ENCODE measurements at regions not wholly inside any gene's neighbourhood (a gene's known extent, or its start where the extent isn't known, plus 50 kb on each side); places are given as distances from the start of the nearest gene placed in this dataset.

GRCh38 chr6:150547502-150548222, 52.0 kb upstream of the PLEKHG1 start:
- no peak for DNase-seq
- no peak overlapping the region for H3K4me3 Mint-ChIP-seq

GRCh38 chr6:150548330-150548729, 51.4 kb upstream of the PLEKHG1 start:
- peaks cover 34% of the 10 kb centered on the region for H3K27me3 Mint-ChIP-seq (ENCODE audit: low read depth)
- H3K36me3 Mint-ChIP-seq (ENCODE audit: insufficient read depth in 2 of 2), result no peaks in the 10 kb centered on the region
- peaks cover 0 to 2% of the 10 kb centered on the region in 2 donors for H3K9me3 Mint-ChIP-seq
- DNase-seq (no peak), ATAC-seq (replicated peaks in 1 of 2) (no peak)
- H3K4me3 Mint-ChIP-seq, result no peak overlapping the region
- no peaks in the 10 kb centered on the region for H3K4me1 Mint-ChIP-seq (ENCODE audit: low read depth)
- H3K27ac Mint-ChIP-seq, result no peak overlapping the region

More at GRCh38 chr6:150547502-150548222, 52.0 kb upstream of the PLEKHG1 start:
- ATAC-seq (replicated peaks in 1 of 2), result no peak
- H3K9me3 Mint-ChIP-seq, result peaks cover 0 to 2% of the 10 kb centered on the region in 2 donors
- no peaks in the 10 kb centered on the region for H3K36me3 Mint-ChIP-seq (ENCODE audit: insufficient read depth in 2 of 2)
- peaks cover 38% of the 10 kb centered on the region for H3K27me3 Mint-ChIP-seq (ENCODE audit: low read depth)
- H3K27ac Mint-ChIP-seq, result no peak overlapping the region
- H3K4me1 Mint-ChIP-seq (ENCODE audit: low read depth), result no peaks in the 10 kb centered on the region

GRCh38 chr6:150549007-150549406, 50.7 kb upstream of the PLEKHG1 start:
- Mint-ChIP-seq H3K27me3 (ENCODE audit: low read depth) (peaks cover 34% of the 10 kb centered on the region), H3K4me1 (ENCODE audit: low read depth) (no peaks in the 10 kb centered on the region), H3K9me3 (peaks cover 0 to 2% of the 10 kb centered on the region in 2 donors), H3K36me3 (ENCODE audit: insufficient read depth in 2 of 2) (no peaks in the 10 kb centered on the region), H3K27ac (no peak overlapping the region), H3K4me3 (no peak overlapping the region)
- ATAC-seq (replicated peaks in 1 of 2) (no peak), DNase-seq (no peak)

GRCh38 chr6:150549674-150550101, 50.0 kb upstream of the PLEKHG1 start:
- Mint-ChIP-seq H3K9me3 (peaks cover 0 to 2% of the 10 kb centered on the region in 2 donors), H3K4me1 (ENCODE audit: low read depth) (no peaks in the 10 kb centered on the region), H3K36me3 (ENCODE audit: insufficient read depth in 2 of 2) (no peaks in the 10 kb centered on the region), H3K27ac (no peak overlapping the region), H3K27me3 (ENCODE audit: low read depth) (peaks cover 37% of the 10 kb centered on the region), H3K4me3 (no peak overlapping the region)
- no peak for DNase-seq
- ATAC-seq (replicated peaks in 1 of 2), result no peak
